Endothelial cell of umbilical vein (primary cell): ENCODE measurements at regions not wholly inside any gene's neighbourhood (a gene's known extent, or its start where the extent isn't known, plus 50 kb on each side); places are given as distances from the start of the nearest gene placed in this dataset.

Experiments
- CTCF ChIP-seq, 2 donors: IDR thresholded peaks; 1 replicate in 1 of 2; 2 replicates in 1 of 2; pipeline ENCODE4 v1.5.1; 2011; ENCODE audit warnings: low read length in 2 of 2, mild to moderate bottlenecking in 2 of 2, moderate library complexity in 2 of 2, control low read depth in 1 of 2, inconsistent platforms in 1 of 2, low read depth in 1 of 2; ENCODE audit not compliant: insufficient read depth in 1 of 2; ENCODE audit errors: extremely low read depth in 1 of 2
- EZH2 ChIP-seq: IDR thresholded peaks from 2 replicates; pipeline ENCODE4 v1.6.1; 2012; ENCODE audit warnings: borderline replicate concordance, low read depth, mild to moderate bottlenecking, moderate library complexity, low read length, inconsistent platforms; ENCODE audit not compliant: severe bottlenecking
- POLR2A ChIP-seq: IDR thresholded peaks from 2 replicates; pipeline ENCODE4 v1.6.1; 2012; ENCODE audit warnings: low read depth, mild to moderate bottlenecking, control low read depth, low read length

- TF ChIP-seq CTCF (IDR thresholded peaks at IDR 0.05; ENCODE audit: extremely low read depth in 1 of 2, insufficient read depth in 1 of 2, low read depth in 1 of 2, low read length in 2 of 2) (no peak), POLR2A (no peak), EZH2 (no peak)
These were observed 239.2 kb downstream of the ATG4C start for GRCh38 chr1:63023171-63023570.
